ENCODE measurements at regions not wholly inside any gene's neighbourhood (a gene's known extent, or its start where the extent isn't known, plus 50 kb on each side); places are given as distances from the start of the nearest gene placed in this dataset.

- POLR2A ChIA-PET = no interaction called here
- no peak for DNase-seq (ENCODE audit: low read depth, low spot score)
- no peak for TF ChIP-seq CTCF (IDR thresholded peaks at IDR 0.05; ENCODE audit: insufficient read depth, low read length, missing control alignments)
- H3K4me3 ChIP-seq (ENCODE audit: low read depth, low read length) = no peak overlapping the region
- CTCF ChIA-PET = no interaction called here
Measured at GRCh38 chr11:129324533-129325175, 51.0 kb upstream of the BARX2 start.

GRCh38 chr11:129323896-129324502 lies 51.6 kb upstream of the BARX2 start:
- no peak overlapping the region for H3K4me3 ChIP-seq (ENCODE audit: low read depth, low read length)
- no peak for DNase-seq (ENCODE audit: low read depth, low spot score)
- no peak for TF ChIP-seq CTCF (IDR thresholded peaks at IDR 0.05; ENCODE audit: insufficient read depth, low read length, missing control alignments)
- ChIA-PET POLR2A (no interaction called here), CTCF (no interaction called here)

GRCh38 chr11:129322941-129323340 lies 52.7 kb upstream of the BARX2 start:
- CTCF ChIA-PET = no interaction called here
- H3K4me3 ChIP-seq (ENCODE audit: low read depth, low read length) = no peak overlapping the region
- POLR2A ChIA-PET = no interaction called here
- TF ChIP-seq CTCF (IDR thresholded peaks at IDR 0.05; ENCODE audit: insufficient read depth, low read length, missing control alignments) = no peak
- DNase-seq (ENCODE audit: low read depth, low spot score) = no peak

GRCh38 chr11:129321076-129321475 lies 54.6 kb upstream of the BARX2 start:
- DNase-seq (ENCODE audit: low read depth, low spot score) = no peak
- H3K4me3 ChIP-seq (ENCODE audit: low read depth, low read length) = no peak overlapping the region
- TF ChIP-seq CTCF (IDR thresholded peaks at IDR 0.05; ENCODE audit: insufficient read depth, low read length, missing control alignments) = no peak
- ChIA-PET CTCF (interaction anchor here (1.2 to 5.3 kb wide), 3 partner anchors 10 to 207 kb away, joined by 3 to 30 read pairs (median 3); no protein-coding TSS in a partner anchor), POLR2A (no interaction called here)

GRCh38 chr11:129320494-129320893 lies 55.2 kb upstream of the BARX2 start:
- no peak for TF ChIP-seq CTCF (IDR thresholded peaks at IDR 0.05; ENCODE audit: insufficient read depth, low read length, missing control alignments)
- no peak for DNase-seq (ENCODE audit: low read depth, low spot score)
- ChIA-PET POLR2A (no interaction called here), CTCF (interaction anchor here (1.4 to 5.3 kb wide), 2 partner anchors 11 to 207 kb away, joined by 3 to 30 read pairs; no protein-coding TSS in a partner anchor)
- no peak overlapping the region for H3K4me3 ChIP-seq (ENCODE audit: low read depth, low read length)

- ChIA-PET CTCF (interaction anchor here (1.3 to 5.3 kb wide), 2 partner anchors 12 to 88 kb away, joined by 3 to 30 read pairs; no protein-coding TSS in a partner anchor), POLR2A (no interaction called here)
- DNase-seq (ENCODE audit: low read depth, low spot score) = no peak
- no peak for TF ChIP-seq CTCF (IDR thresholded peaks at IDR 0.05; ENCODE audit: insufficient read depth, low read length, missing control alignments)
- no peak overlapping the region for H3K4me3 ChIP-seq (ENCODE audit: low read depth, low read length)
Measured at GRCh38 chr11:129319751-129320150, 55.9 kb upstream of the BARX2 start.
